ENCODE measurements at regions not wholly inside any gene's neighbourhood (a gene's known extent, or its start where the extent isn't known, plus 50 kb on each side); places are given as distances from the start of the nearest gene placed in this dataset.

DNA sequence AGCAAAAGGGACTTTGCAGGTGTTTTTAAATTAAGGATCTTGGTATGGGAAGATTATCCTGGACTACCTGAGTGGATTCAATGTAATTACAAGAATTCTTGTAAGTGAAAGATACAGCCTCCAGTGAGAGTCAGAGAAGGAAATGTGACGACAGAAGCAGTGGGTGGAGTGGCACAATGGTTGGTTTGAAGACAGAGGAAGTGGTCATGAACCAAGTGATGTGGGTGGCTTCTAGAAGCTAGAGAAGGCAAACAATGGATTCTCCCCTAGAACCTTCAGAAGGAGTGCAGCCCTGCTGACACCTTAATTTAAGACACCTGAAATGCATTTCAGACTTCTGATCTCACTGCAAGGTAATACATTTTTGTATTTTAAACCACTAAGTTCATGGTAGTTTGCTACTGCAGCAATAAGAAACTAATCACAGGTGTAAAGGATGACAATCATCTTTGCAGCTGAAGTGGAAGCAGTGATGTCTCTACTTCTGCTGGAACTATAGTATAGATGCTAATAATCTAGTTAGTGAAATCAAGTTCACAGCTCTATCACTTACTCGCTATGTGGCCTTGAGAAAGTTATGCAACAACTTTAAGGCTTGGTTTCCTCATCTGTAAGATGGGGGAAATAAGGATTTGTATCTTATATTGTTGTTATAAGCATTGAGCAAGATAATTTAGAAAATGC is 403.4 kb upstream of the SUCLG2 start:
- peak; percentile 26 for DNase-seq (ENCODE audit: low read depth)

- DNase-seq (ENCODE audit: low read depth), result no peak
These were observed 402.1 kb upstream of the SUCLG2 start for GRCh38 chr3:68056556-68056955.

DNA sequence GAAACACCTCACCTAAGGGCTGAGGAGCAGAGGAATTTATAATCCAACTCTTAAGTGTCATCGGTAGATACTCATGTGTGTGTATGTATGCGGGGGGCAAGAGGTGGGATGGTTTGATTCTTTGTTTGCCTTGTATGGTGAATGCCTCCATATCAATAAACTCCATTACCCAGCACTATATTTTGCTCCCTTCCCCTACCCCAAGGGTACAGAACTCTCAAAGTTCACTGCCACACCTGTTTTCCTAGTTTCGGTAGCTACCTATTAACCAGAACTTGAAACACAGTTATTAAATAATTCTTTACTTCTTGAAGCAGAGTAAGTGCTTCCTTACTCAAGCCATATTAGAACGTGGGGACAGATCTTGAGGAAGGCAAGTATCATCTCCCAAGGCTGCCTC is 400.8 kb upstream of the SUCLG2 start:
- DNase-seq (ENCODE audit: low read depth), result no peak

DNA sequence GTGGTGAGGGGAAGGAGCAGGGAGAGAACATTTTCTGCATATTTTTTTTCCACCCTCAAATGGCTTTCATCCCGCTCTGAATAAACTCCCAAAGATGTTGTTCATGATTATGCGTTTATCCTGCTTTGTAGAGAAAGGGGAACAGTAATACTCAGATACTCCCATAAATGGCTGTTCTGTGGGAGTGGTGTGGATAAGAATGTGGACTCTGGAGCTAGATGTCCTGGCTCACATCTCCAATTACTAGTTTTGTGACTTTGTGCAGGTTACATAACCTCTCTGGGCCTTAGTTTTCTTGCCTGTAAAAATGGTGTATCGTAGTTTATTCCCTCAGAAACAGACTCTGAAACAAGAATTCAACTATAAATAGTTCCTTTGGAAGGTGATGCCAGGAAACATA is 395.4 kb upstream of the SUCLG2 start:
- no peak for DNase-seq (ENCODE audit: low read depth)

- no peak for DNase-seq (ENCODE audit: low read depth)
These were observed 391.6 kb upstream of the SUCLG2 start for GRCh38 chr3:68045976-68046375.

GRCh38 chr3:68033867-68034266 is 379.5 kb upstream of the SUCLG2 start:
- DNase-seq (ENCODE audit: low read depth), result no peak

DNA sequence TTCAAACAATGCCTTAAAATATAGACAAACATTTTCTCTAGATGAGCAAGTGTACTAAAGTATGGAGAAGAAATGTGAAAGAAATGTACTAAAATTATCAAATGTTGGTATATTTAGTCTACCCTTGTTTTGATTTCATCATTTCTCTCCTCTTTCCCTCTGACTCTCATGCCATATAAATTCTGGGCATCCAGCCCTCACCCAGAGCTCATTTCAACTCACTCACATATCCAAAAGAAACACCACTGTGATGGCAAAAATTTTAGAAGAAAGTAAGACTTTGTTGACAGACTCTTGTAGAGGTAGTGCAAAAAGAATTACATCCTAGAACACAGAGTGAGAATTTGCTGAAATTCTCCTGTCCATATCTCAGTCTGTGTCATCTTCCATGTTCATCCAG is 377.8 kb upstream of the SUCLG2 start:
- DNase-seq (ENCODE audit: low read depth), result no peak

- no peak for DNase-seq (ENCODE audit: low read depth)
These were observed 370.8 kb upstream of the SUCLG2 start for GRCh38 chr3:68025189-68025588.

GRCh38 chr3:68019876-68020275 is 365.5 kb upstream of the SUCLG2 start:
- no peak for DNase-seq (ENCODE audit: low read depth)

GRCh38 chr3:68018275-68018674 is 363.9 kb upstream of the SUCLG2 start:
- DNase-seq (ENCODE audit: low read depth), result no peak

GRCh38 chr3:68017069-68017468 is 362.7 kb upstream of the SUCLG2 start:
- DNase-seq (ENCODE audit: low read depth), result no peak

GRCh38 chr3:68009900-68010299 is 355.5 kb upstream of the SUCLG2 start:
- DNase-seq (ENCODE audit: low read depth), result no peak

DNA sequence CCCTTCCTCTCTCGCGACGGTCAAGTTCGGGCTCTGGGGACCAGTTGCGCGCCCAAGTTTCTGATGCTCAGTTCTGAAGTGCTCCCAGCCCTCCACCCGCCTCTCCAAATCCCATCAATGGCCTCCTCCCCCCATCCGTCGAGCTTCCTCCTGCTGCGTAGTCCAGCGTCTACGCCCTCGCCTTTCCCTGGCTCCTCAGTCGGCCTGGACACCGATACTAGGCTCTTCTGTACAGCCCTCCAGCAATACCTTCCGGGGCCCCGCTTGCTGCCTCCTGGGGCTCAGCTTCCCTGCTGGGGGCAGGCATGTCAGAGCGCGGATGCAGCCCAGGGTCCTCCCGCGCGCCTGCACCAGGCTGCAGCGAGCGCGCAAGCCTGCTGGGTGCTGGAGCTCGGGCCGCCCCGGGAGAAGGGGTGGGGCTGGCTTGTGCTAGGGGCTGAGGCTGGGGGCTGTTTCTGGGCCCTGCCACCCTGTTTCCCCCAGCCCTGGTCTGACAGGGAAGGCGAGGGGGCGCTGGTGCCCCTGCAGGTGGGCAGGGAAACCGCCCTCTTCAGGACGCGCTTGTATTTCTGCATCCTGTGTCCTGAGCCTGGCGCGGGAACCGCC is 353.3 kb upstream of the SUCLG2 start:
- DNase-seq (ENCODE audit: low read depth), result no peak

GRCh38 chr3:68006646-68007045 is 352.2 kb upstream of the SUCLG2 start:
- DNase-seq (ENCODE audit: low read depth), result no peak

GRCh38 chr3:68004091-68004490 is 349.7 kb upstream of the SUCLG2 start:
- DNase-seq (ENCODE audit: low read depth), result no peak

DNA sequence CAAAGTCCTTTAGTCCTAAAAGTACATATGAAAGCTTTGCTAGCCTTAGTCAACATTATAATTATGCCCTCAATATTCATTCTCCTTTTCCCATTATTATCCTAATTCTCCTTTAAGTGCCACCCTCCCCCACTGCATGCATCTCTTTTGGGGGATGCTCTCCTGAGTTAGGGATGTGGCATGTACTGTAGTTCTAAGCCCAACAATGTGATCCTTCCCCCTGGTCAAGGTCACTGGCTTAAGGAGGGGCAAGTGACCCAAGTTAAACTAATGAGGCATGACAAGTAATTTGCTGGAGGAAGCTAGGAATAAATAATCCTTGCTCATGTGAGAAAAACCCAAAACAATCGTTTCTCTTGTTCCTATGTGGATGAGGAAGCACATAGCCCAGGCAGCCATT is 343.9 kb upstream of the SUCLG2 start:
- no peak for DNase-seq (ENCODE audit: low read depth)

DNA sequence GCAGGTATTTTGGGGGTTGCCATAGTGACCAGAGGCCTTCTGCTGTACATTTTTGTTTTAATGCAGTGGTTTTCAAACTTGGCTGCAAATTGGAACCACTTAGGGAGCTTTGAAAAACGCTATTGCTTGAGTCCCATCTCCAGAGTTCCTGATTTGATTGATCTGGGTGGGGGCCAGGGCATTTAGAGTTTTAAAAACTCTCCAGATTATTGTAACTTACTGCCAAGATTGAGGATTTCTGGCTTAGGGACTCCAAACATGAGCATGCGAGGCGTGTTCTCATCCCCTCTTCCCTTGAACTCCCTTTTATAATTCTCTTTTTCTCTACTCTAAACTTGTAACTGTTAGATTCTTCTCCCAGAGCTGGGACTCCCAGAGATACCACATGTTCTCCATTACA is 340.8 kb upstream of the SUCLG2 start:
- no peak for DNase-seq (ENCODE audit: low read depth)

GRCh38 chr3:67986706-67987105 is 332.3 kb upstream of the SUCLG2 start:
- no peak for DNase-seq (ENCODE audit: low read depth)

DNA sequence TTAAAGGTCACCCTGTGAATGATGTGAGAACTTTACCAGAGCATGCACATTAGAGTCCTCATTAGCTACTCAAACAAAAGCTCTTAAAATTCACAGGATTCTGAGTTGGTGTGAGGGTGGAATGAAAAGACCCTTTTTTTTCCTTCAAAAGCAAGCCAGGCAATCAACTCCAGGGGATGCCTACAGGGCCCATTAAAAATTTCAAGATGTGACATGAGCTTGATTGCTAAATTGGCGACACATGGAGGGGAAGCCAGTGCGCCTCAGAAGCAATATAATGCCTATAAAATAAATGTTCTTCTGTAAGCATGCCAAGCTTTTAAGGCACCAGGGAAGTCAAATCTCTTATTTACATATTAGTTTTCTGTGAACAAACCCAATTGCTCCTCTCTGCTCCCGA is 328.8 kb upstream of the SUCLG2 start:
- no peak for DNase-seq (ENCODE audit: low read depth)

DNA sequence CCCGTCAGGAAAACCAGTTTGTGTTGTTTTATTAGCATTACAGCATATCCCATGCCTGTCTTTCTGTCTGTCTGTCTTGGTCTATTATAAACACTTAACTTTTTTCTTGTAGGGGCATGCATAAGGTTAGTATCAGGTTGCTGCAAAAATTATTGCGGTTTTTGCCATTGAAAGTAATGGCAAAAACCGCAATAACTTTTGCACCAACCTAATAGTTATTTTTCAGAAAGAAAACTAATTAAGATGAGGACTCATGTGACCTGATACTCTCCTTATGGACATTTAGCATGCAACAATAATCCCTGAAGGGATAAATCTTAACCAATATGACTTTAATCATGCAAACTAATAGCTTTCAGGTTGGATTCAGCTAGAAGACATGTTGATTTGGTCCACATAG is 326.7 kb upstream of the SUCLG2 start:
- DNase-seq (ENCODE audit: low read depth), result no peak

- DNase-seq (ENCODE audit: low read depth), result no peak
These were observed 324.9 kb upstream of the SUCLG2 start for GRCh38 chr3:67979342-67979741.

- no peak for DNase-seq (ENCODE audit: low read depth)
These were observed 323.4 kb upstream of the SUCLG2 start for GRCh38 chr3:67977762-67978161.

- no peak for DNase-seq (ENCODE audit: low read depth)
These were observed 322.3 kb upstream of the SUCLG2 start for GRCh38 chr3:67976663-67977062.

- DNase-seq (ENCODE audit: low read depth), result no peak
These were observed 310.2 kb upstream of the SUCLG2 start for GRCh38 chr3:67964596-67964995.

Measured in stimulated activated CD8-positive, alpha-beta memory T cell treated with anti-CD3 and anti-CD28 coated beads, Interleukin-15, amount 100 ng/mL, for 1 hour (primary cell).